WTC11 (cell line): ENCODE measurements at regions not wholly inside any gene's neighbourhood (a gene's known extent, or its start where the extent isn't known, plus 50 kb on each side); places are given as distances from the start of the nearest gene placed in this dataset.

Experiments
- ATAC-seq: fragments of 200-7000 bp; cut with Tn5 transposase; 2 replicates; pipeline ENCODE4 v1.10.0; 2021; ENCODE audit warnings: mild to moderate bottlenecking, moderate library complexity
- CTCF ChIA-PET: fragments of 300-600 bp; sonication (Branson Sonifier 250); formaldehyde crosslinking; loops from one replicate; lab custom pipeline; 2021; ENCODE audit warnings: antibody characterized with exemption; lab: Charles Lee
- POLR2A ChIA-PET: fragments of 350-600 bp; sonication (Branson Sonifier 250); formaldehyde crosslinking; loops from one replicate; lab custom pipeline; 2021; ENCODE audit warnings: antibody characterized with exemption; lab: Charles Lee
- DNase-seq: peaks from one replicate; pipeline ENCODE4 v3.0.0; 2021; ENCODE audit warnings: low spot score
- H3K27ac Mint-ChIP-seq: 2 replicates; pipeline ENCODE4 v1.8.0; 2021; ENCODE audit warnings: mixed read lengths
- H3K27me3 Mint-ChIP-seq: 2 replicates; pipeline ENCODE4 v1.8.0; 2021; ENCODE audit warnings: low read depth, mild to moderate bottlenecking, moderate library complexity, mixed read lengths
- H3K36me3 Mint-ChIP-seq: 2 replicates; pipeline ENCODE4 v1.8.0; 2021; ENCODE audit warnings: mixed read lengths
- H3K4me1 Mint-ChIP-seq: 2 replicates; pipeline ENCODE4 v1.8.0; 2022; ENCODE audit warnings: mixed read lengths
- H3K4me3 Mint-ChIP-seq: 2 replicates; pipeline ENCODE4 v1.8.0; 2021; ENCODE audit warnings: mild to moderate bottlenecking, moderate library complexity, mixed read lengths
- H3K9me3 Mint-ChIP-seq: 2 replicates; pipeline ENCODE4 v1.8.0; 2021; ENCODE audit warnings: mixed read lengths
- CREB1 ChIP-seq: sonication (generic); formaldehyde crosslinking; IDR thresholded peaks from 2 replicates; pipeline ENCODE4 v1.8.0; 2023; ENCODE audit warnings: mild to moderate bottlenecking, missing genetic modification reagents
- CREM ChIP-seq: sonication (generic); formaldehyde crosslinking; IDR thresholded peaks from 2 replicates; pipeline ENCODE4 v1.8.1; 2022; ENCODE audit warnings: mild to moderate bottlenecking, missing genetic modification reagents, moderate library complexity
- GTF2I ChIP-seq: fragments of 250-450 bp; sonication (Bioruptor Pico); conservative IDR thresholded peaks from 2 replicates; pipeline ENCODE4 v1.4.0; 2021; ENCODE audit warnings: mild to moderate bottlenecking
- JUN ChIP-seq: sonication (generic); formaldehyde crosslinking; IDR thresholded peaks from 2 replicates; pipeline ENCODE4 v1.8.0; 2023; ENCODE audit warnings: mild to moderate bottlenecking, missing genetic modification reagents
- NFATC4 ChIP-seq: fragments of 250-450 bp; sonication (Bioruptor Pico); IDR thresholded peaks from 2 replicates; pipeline ENCODE4 v1.9.0; 2021; ENCODE audit warnings: mild to moderate bottlenecking
- NFYB ChIP-seq: sonication (generic); formaldehyde crosslinking; conservative IDR thresholded peaks from 2 replicates; pipeline ENCODE4 v1.8.0; 2022; ENCODE audit warnings: low read depth, missing genetic modification reagents
- NR1H2 ChIP-seq: sonication (generic); formaldehyde crosslinking; IDR thresholded peaks from 2 replicates; pipeline ENCODE4 v1.9.0; 2021; ENCODE audit warnings: mild to moderate bottlenecking, moderate library complexity, missing genetic modification reagents
- NR2C2 ChIP-seq: sonication (generic); formaldehyde crosslinking; IDR thresholded peaks from 2 replicates; pipeline ENCODE4 v1.8.0; 2022; ENCODE audit warnings: mild to moderate bottlenecking, missing genetic modification reagents
- PRRX2 ChIP-seq: fragments of 250-450 bp; sonication (Bioruptor Pico); IDR thresholded peaks from 2 replicates; pipeline ENCODE4 v1.8.0; 2021; ENCODE audit warnings: mild to moderate bottlenecking
- SMAD3 ChIP-seq: sonication (generic); formaldehyde crosslinking; IDR thresholded peaks from 2 replicates; pipeline ENCODE4 v1.8.0; 2022; ENCODE audit warnings: missing genetic modification reagents, mild to moderate bottlenecking, borderline replicate concordance
- SP1 ChIP-seq: sonication (generic); formaldehyde crosslinking; conservative IDR thresholded peaks from 2 replicates; pipeline ENCODE4 v1.8.1; 2022; ENCODE audit warnings: missing genetic modification reagents
- TCF7 ChIP-seq: sonication (generic); formaldehyde crosslinking; IDR thresholded peaks from 2 replicates; pipeline ENCODE4 v1.8.0; 2022; ENCODE audit warnings: mild to moderate bottlenecking, low read depth, missing genetic modification reagents, moderate library complexity
- TF ChIP-seq, protein P1 (sequence below): sonication (generic); formaldehyde crosslinking; IDR thresholded peaks from 2 replicates; pipeline ENCODE4 v1.8.1; 2023; ENCODE audit warnings: mild to moderate bottlenecking, missing genetic modification reagents
- TF ChIP-seq, protein P2 (sequence below): sonication (generic); formaldehyde crosslinking; IDR thresholded peaks from 2 replicates; pipeline ENCODE4 v1.8.1; 2022; ENCODE audit warnings: mild to moderate bottlenecking, moderate library complexity, missing genetic modification reagents
- TF ChIP-seq, protein P3 (sequence below): sonication (generic); formaldehyde crosslinking; IDR thresholded peaks from 2 replicates; pipeline ENCODE4 v1.8.1; 2023; ENCODE audit warnings: mild to moderate bottlenecking, missing genetic modification reagents
- TF ChIP-seq, protein P4 (sequence below): sonication (generic); formaldehyde crosslinking; IDR thresholded peaks from 2 replicates; pipeline ENCODE4 v1.8.1; 2023; ENCODE audit warnings: mild to moderate bottlenecking, missing genetic modification reagents, borderline replicate concordance
- TF ChIP-seq, protein P5 (sequence below): sonication (generic); formaldehyde crosslinking; IDR thresholded peaks from 2 replicates; pipeline ENCODE4 v1.8.1; 2022; ENCODE audit warnings: low read depth, missing genetic modification reagents, borderline replicate concordance
- TF ChIP-seq, protein P6 (sequence below): sonication (generic); formaldehyde crosslinking; IDR thresholded peaks from 2 replicates; pipeline ENCODE4 v1.8.1; 2023; ENCODE audit warnings: mild to moderate bottlenecking, moderate library complexity, missing genetic modification reagents

DNA sequence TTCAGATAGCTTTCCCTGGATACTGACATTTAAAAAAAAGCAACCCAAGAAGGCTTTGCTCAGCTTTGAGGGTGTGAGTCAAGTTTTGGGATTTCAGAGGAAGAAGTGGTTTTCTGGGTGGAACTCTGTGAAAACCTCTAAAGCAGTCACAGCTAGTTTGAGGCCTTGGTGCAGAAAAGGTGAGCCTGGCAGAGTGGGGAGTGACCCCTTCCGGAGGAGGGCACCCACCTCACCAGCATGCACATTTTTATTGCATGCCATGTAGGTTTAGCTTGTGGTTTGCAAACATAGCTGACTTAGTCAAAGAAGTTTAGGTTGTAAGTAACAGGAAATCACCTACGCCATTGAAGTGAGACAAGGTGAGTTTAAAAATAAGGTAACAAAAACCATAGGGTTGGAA lies 146.8 kb upstream of the PMEPA1 start:
- ChIA-PET CTCF (no interaction called here), POLR2A (no interaction called here)
- ATAC-seq: no peak
- no peak overlapping the region for H3K4me3 Mint-ChIP-seq
- no peaks in the 10 kb centered on the region for H3K36me3 Mint-ChIP-seq
- H3K27ac Mint-ChIP-seq: no peak overlapping the region
- no peak for DNase-seq
- peaks cover 5% of the 10 kb centered on the region; the same call in 1 of the 2 replicates for H3K27me3 Mint-ChIP-seq
- no peak for TF ChIP-seq CREM (CRISPR knock-in tag)
- no peaks in the 10 kb centered on the region for H3K4me1 Mint-ChIP-seq
- H3K9me3 Mint-ChIP-seq: peaks cover 5% of the 10 kb centered on the region

DNA sequence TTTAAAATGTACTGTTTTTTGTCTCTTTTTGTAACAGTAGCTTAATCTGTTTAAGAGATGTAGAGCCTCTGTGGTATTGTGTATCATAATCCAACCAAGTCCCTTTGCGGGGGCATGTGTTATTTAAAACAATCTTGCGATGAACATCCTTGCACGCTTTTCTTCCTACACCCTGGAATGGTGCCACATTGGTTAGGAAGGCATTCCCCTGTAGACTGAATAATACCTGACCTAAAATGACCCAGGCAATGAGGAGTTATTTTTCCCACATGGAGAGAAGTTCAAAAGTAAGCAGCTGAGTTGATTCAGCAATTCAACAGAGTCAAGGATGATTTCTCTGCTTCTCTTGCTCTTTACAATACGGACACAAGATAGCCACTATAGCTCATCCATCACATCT lies 142.0 kb upstream of the PMEPA1 start:
- TF ChIP-seq, protein P1, sequence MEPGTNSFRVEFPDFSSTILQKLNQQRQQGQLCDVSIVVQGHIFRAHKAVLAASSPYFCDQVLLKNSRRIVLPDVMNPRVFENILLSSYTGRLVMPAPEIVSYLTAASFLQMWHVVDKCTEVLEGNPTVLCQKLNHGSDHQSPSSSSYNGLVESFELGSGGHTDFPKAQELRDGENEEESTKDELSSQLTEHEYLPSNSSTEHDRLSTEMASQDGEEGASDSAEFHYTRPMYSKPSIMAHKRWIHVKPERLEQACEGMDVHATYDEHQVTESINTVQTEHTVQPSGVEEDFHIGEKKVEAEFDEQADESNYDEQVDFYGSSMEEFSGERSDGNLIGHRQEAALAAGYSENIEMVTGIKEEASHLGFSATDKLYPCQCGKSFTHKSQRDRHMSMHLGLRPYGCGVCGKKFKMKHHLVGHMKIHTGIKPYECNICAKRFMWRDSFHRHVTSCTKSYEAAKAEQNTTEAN (CRISPR knock-in tag): no peak
- TF ChIP-seq, protein P2, sequence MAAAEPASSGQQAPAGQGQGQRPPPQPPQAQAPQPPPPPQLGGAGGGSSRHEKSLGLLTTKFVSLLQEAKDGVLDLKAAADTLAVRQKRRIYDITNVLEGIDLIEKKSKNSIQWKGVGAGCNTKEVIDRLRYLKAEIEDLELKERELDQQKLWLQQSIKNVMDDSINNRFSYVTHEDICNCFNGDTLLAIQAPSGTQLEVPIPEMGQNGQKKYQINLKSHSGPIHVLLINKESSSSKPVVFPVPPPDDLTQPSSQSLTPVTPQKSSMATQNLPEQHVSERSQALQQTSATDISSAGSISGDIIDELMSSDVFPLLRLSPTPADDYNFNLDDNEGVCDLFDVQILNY (CRISPR knock-in tag): no peak
- TF ChIP-seq, protein P3, sequence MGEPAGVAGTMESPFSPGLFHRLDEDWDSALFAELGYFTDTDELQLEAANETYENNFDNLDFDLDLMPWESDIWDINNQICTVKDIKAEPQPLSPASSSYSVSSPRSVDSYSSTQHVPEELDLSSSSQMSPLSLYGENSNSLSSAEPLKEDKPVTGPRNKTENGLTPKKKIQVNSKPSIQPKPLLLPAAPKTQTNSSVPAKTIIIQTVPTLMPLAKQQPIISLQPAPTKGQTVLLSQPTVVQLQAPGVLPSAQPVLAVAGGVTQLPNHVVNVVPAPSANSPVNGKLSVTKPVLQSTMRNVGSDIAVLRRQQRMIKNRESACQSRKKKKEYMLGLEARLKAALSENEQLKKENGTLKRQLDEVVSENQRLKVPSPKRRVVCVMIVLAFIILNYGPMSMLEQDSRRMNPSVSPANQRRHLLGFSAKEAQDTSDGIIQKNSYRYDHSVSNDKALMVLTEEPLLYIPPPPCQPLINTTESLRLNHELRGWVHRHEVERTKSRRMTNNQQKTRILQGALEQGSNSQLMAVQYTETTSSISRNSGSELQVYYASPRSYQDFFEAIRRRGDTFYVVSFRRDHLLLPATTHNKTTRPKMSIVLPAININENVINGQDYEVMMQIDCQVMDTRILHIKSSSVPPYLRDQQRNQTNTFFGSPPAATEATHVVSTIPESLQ (CRISPR knock-in tag): no peak
- Mint-ChIP-seq H3K4me1 (no peaks in the 10 kb centered on the region), H3K9me3 (no peaks in the 10 kb centered on the region), H3K36me3 (no peaks in the 10 kb centered on the region), H3K27ac (no peak overlapping the region), H3K27me3 (no peaks in the 10 kb centered on the region; the same call in 1 of the 2 replicates), H3K4me3 (no peak overlapping the region)
- DNase-seq: no peak
- ATAC-seq: no peak
- POLR2A ChIA-PET: no interaction called here
- CTCF ChIA-PET: no interaction called here

DNA sequence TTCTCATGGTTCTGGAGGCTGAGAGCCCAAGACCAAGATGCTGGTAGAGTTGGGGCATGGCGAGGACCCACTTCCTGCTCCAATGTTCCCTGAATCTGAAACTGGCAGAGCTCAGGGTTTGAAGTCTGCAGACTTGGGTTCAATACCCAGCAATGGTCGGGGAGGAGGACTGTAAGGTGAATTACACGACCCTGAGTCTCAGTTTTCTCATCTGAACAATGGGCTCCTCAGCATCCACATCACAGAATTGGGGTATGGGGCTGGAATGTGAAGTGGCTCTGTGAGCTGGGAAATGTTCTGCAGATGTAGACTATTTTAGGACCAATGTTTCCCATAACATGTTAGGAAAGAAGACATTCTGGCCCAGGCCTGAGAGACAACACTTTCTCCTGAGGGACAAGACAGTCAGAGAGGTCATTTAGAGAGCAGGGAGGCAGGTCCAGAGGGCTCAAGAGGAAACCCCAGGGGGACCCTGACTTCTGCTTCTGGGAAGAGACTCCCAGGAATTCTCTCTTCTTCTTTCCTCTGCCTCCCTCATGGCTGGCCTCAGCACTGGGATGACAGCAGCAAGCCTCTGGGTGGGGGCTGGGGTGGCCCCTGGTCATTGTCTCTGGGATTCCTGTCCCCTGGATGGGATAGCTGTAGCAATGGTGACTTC lies 141.3 kb upstream of the PMEPA1 start:
- DNase-seq (no peak), ATAC-seq (no peak)
- H3K27ac Mint-ChIP-seq: no peak overlapping the region
- no peaks in the 10 kb centered on the region for H3K36me3 Mint-ChIP-seq
- ChIA-PET POLR2A (no interaction called here), CTCF (no interaction called here)
- no peaks in the 10 kb centered on the region; the same call in 1 of the 2 replicates for H3K27me3 Mint-ChIP-seq
- no peaks in the 10 kb centered on the region for H3K4me1 Mint-ChIP-seq
- H3K9me3 Mint-ChIP-seq: no peaks in the 10 kb centered on the region
- H3K4me3 Mint-ChIP-seq: no peak overlapping the region
- TF ChIP-seq, protein P4, sequence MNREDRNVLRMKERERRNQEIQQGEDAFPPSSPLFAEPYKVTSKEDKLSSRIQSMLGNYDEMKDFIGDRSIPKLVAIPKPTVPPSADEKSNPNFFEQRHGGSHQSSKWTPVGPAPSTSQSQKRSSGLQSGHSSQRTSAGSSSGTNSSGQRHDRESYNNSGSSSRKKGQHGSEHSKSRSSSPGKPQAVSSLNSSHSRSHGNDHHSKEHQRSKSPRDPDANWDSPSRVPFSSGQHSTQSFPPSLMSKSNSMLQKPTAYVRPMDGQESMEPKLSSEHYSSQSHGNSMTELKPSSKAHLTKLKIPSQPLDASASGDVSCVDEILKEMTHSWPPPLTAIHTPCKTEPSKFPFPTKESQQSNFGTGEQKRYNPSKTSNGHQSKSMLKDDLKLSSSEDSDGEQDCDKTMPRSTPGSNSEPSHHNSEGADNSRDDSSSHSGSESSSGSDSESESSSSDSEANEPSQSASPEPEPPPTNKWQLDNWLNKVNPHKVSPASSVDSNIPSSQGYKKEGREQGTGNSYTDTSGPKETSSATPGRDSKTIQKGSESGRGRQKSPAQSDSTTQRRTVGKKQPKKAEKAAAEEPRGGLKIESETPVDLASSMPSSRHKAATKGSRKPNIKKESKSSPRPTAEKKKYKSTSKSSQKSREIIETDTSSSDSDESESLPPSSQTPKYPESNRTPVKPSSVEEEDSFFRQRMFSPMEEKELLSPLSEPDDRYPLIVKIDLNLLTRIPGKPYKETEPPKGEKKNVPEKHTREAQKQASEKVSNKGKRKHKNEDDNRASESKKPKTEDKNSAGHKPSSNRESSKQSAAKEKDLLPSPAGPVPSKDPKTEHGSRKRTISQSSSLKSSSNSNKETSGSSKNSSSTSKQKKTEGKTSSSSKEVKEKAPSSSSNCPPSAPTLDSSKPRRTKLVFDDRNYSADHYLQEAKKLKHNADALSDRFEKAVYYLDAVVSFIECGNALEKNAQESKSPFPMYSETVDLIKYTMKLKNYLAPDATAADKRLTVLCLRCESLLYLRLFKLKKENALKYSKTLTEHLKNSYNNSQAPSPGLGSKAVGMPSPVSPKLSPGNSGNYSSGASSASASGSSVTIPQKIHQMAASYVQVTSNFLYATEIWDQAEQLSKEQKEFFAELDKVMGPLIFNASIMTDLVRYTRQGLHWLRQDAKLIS (CRISPR knock-in tag): no peak
- TF ChIP-seq GTF2I (CRISPR knock-in tag): no peak
- no peak for TF ChIP-seq NR1H2 (CRISPR knock-in tag)
- TF ChIP-seq JUN (CRISPR knock-in tag): no peak
- TF ChIP-seq, protein P3 (CRISPR knock-in tag): no peak
- TF ChIP-seq, protein P5, sequence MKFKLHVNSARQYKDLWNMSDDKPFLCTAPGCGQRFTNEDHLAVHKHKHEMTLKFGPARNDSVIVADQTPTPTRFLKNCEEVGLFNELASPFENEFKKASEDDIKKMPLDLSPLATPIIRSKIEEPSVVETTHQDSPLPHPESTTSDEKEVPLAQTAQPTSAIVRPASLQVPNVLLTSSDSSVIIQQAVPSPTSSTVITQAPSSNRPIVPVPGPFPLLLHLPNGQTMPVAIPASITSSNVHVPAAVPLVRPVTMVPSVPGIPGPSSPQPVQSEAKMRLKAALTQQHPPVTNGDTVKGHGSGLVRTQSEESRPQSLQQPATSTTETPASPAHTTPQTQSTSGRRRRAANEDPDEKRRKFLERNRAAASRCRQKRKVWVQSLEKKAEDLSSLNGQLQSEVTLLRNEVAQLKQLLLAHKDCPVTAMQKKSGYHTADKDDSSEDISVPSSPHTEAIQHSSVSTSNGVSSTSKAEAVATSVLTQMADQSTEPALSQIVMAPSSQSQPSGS (CRISPR knock-in tag): no peak
- TF ChIP-seq NR2C2 (CRISPR knock-in tag): no peak
- TF ChIP-seq, protein P6, sequence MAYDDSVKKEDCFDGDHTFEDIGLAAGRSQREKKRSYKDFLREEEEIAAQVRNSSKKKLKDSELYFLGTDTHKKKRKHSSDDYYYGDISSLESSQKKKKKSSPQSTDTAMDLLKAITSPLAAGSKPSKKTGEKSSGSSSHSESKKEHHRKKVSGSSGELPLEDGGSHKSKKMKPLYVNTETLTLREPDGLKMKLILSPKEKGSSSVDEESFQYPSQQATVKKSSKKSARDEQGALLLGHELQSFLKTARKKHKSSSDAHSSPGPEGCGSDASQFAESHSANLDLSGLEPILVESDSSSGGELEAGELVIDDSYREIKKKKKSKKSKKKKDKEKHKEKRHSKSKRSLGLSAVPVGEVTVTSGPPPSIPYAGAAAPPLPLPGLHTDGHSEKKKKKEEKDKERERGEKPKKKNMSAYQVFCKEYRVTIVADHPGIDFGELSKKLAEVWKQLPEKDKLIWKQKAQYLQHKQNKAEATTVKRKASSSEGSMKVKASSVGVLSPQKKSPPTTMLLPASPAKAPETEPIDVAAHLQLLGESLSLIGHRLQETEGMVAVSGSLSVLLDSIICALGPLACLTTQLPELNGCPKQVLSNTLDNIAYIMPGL (CRISPR knock-in tag): no peak
- TF ChIP-seq PRRX2: no peak
- TF ChIP-seq TCF7 (CRISPR knock-in tag): no peak
- TF ChIP-seq SP1 (CRISPR knock-in tag): no peak
- no peak for TF ChIP-seq CREB1 (CRISPR knock-in tag)
- no peak for TF ChIP-seq SMAD3 (CRISPR knock-in tag)
- no peak for TF ChIP-seq NFYB
- no peak for TF ChIP-seq NFATC4 (CRISPR knock-in tag)
